HepG2 (cell line): ENCODE measurements at regions not wholly inside any gene's neighbourhood (a gene's known extent, or its start where the extent isn't known, plus 50 kb on each side); places are given as distances from the start of the nearest gene placed in this dataset.
A peak's percentile ranks its signal among the peaks of the same experiment; 100 is the strongest.

ENCODE experiments used
- ATAC-seq: fragments of 200-7000 bp; cut with Tn5 transposase; 3 replicates; pipeline ENCODE4 v1.9.1; 2020; ENCODE audit warnings: mild to moderate bottlenecking, moderate library complexity
- BruUV-seq: library from RNA; stranded (reverse); fragments of 400-500 nt; replicated peaks from 2 replicates; lab custom pipeline; 2021; lab: Mats Ljungman, UMichigan
- CTCF ChIA-PET: fragments of 300-600 bp; formaldehyde crosslinking; extraction: SDS; loops from one replicate; lab custom pipeline; 2021; ENCODE audit warnings: low total read pairs, inconsistent platforms, low intra/inter-chr PET ratio; lab: Yijun Ruan, JAX
- POLR2A ChIA-PET: fragments of 350-600 bp; sonication (Branson Sonifier 250); formaldehyde crosslinking; loops from one replicate; lab custom pipeline; 2020; ENCODE audit warnings: antibody characterized with exemption, inconsistent platforms; lab: Yijun Ruan, JAX
- DNase-seq: peaks from one replicate; pipeline ENCODE4 v3.0.0-alpha.2; 2015; ENCODE audit warnings: low spot score
- FAIRE-seq: peaks from 3 replicates; lab custom pipeline; 2011; peaks lifted over from hg19 to GRCh38; lab: Jason Lieb, UNC
- H2AFZ ChIP-seq: one replicate; pipeline ENCODE4 v1.6.1; 2011; ENCODE audit warnings: low read length, inconsistent platforms
- H3K27ac ChIP-seq: fragments of 300-600 bp; 3 replicates; pipeline ENCODE4 v1.8.0; 2011; ENCODE audit warnings: mixed run types, mild to moderate bottlenecking, mixed read lengths, low read length, inconsistent platforms; ENCODE audit not compliant: insufficient read depth; ENCODE audit errors: extremely low read length
- H3K27me3 ChIP-seq, 2 experiments: fragments of 200-600 bp in 1 of 2; 2 replicates in 1 of 2; 3 replicates in 1 of 2; pipeline versions ENCODE4 v1.6.0 to v1.8.0; 2011; ENCODE audit warnings: low read length in 2 of 2, mild to moderate bottlenecking in 2 of 2, moderate library complexity in 2 of 2, inconsistent platforms in 1 of 2; ENCODE audit not compliant: insufficient read depth in 2 of 2, control insufficient read depth in 1 of 2
- H3K36me3 ChIP-seq, 2 experiments: fragments of 200-600 bp in 1 of 2; replicated peaks in 1 of 2; 2 replicates in 1 of 2; 3 replicates in 1 of 2; pipeline versions ENCODE4 v1.5.1 to v1.8.0; 2011; ENCODE audit warnings: low read length in 2 of 2, inconsistent platforms in 1 of 2; ENCODE audit not compliant: insufficient read depth in 2 of 2, control insufficient read depth in 1 of 2
- H3K4me1 ChIP-seq: 2 replicates; pipeline ENCODE4 v1.5.1; 2012; ENCODE audit warnings: low read length, inconsistent platforms; ENCODE audit not compliant: insufficient read depth
- H3K4me2 ChIP-seq: 2 replicates; pipeline ENCODE4 v1.6.0; 2011; ENCODE audit warnings: low read depth, low read length, inconsistent platforms
- H3K4me3 ChIP-seq, 3 experiments: fragments of 200-600 bp in 1 of 3; sonication (generic), shearing (Covaris generic) in 1 of 3; replicated peaks in 1 of 3; 2 replicates each; pipeline ENCODE4 v1.5.1; 2011 to 2016; ENCODE audit warnings: low read length in 3 of 3, inconsistent platforms in 2 of 3, low read depth in 2 of 3, mild to moderate bottlenecking in 2 of 3, control low read depth in 1 of 3, mixed read lengths in 1 of 3; ENCODE audit not compliant: insufficient read depth in 1 of 3
- H3K79me2 ChIP-seq: one replicate; pipeline ENCODE4 v1.6.1; 2011; ENCODE audit warnings: low read length, inconsistent platforms; ENCODE audit not compliant: insufficient read depth
- H3K9ac ChIP-seq: 2 replicates; pipeline ENCODE4 v1.6.0; 2011; ENCODE audit warnings: mild to moderate bottlenecking, low read depth, low read length, inconsistent platforms; ENCODE audit not compliant: insufficient read depth
- H3K9me3 ChIP-seq: 2 replicates; pipeline ENCODE4 v1.5.1; 2012; ENCODE audit warnings: mild to moderate bottlenecking, low read length
- H4K20me1 ChIP-seq: 2 replicates; pipeline ENCODE4 v1.6.0; 2011; ENCODE audit warnings: inconsistent platforms, mild to moderate bottlenecking, low read length, moderate library complexity; ENCODE audit not compliant: insufficient read depth
- DNMT3B ChIP-seq: conservative IDR thresholded peaks from 2 replicates; pipeline ENCODE4 v1.6.1; 2016; ENCODE audit warnings: missing biosample characterization, control low read depth
- PHF21A ChIP-seq: sonication (generic); formaldehyde crosslinking; IDR thresholded peaks from 2 replicates; pipeline ENCODE4 v1.5.0; 2020; ENCODE audit warnings: mild to moderate bottlenecking, missing genetic modification reagents
- TCF12 ChIP-seq, 2 experiments: fragments of 450-650 bp in 1 of 2; sonication (generic) in 1 of 2; formaldehyde crosslinking in 1 of 2; IDR thresholded peaks; 2 replicates each; pipeline versions ENCODE4 v1.6.1 to v1.8.0; 2017 to 2022; ENCODE audit warnings: antibody characterized with exemption in 1 of 2, mild to moderate bottlenecking in 1 of 2, missing genetic modification reagents in 1 of 2, moderate library complexity in 1 of 2
- ZFP37 ChIP-seq: sonication (generic); formaldehyde crosslinking; IDR thresholded peaks from 2 replicates; pipeline ENCODE4 v1.4.0; 2020; ENCODE audit warnings: missing genetic modification reagents, borderline replicate concordance
- ZFP41 ChIP-seq: sonication (generic); formaldehyde crosslinking; IDR thresholded peaks from 2 replicates; pipeline ENCODE4 v1.4.0; 2020; ENCODE audit warnings: mild to moderate bottlenecking, missing genetic modification reagents, borderline replicate concordance
- ZNF367 ChIP-seq: sonication (generic); formaldehyde crosslinking; IDR thresholded peaks from 2 replicates; pipeline ENCODE4 v1.4.0; 2020; ENCODE audit warnings: missing genetic modification reagents, borderline replicate concordance
- ZNF629 ChIP-seq: sonication (generic); formaldehyde crosslinking; conservative IDR thresholded peaks from 2 replicates; pipeline ENCODE4 v1.5.0; 2020; ENCODE audit warnings: missing genetic modification reagents
- ZSCAN22 ChIP-seq: sonication (generic); formaldehyde crosslinking; IDR thresholded peaks from 2 replicates; pipeline ENCODE4 v1.4.0; 2020; ENCODE audit warnings: mild to moderate bottlenecking, missing genetic modification reagents
- WGBS: methylation state at CpG from one replicate; pipeline ENCODE4 v1.1.6; 2017; ENCODE audit warnings: low lambda C conversion rate; 5-methylcytosine and 5-hydroxymethylcytosine counted together
- in situ Hi-C: cut with HindIII; loops from 2 replicates; pipeline ENCODE4 v1.10.0; 2017; ENCODE audit warnings: low pct_unique_long_range_greater_than_20kb; ENCODE audit not compliant: extremely low pct_ligation_motif_present
- intact Hi-C: fragments of 100-400 bp; cut with micrococcal nuclease; formaldehyde crosslinking; loops from one replicate; pipeline ENCODE4 v1.10.0; 2022; ENCODE audit not compliant: unreplicated experiment

DNA sequence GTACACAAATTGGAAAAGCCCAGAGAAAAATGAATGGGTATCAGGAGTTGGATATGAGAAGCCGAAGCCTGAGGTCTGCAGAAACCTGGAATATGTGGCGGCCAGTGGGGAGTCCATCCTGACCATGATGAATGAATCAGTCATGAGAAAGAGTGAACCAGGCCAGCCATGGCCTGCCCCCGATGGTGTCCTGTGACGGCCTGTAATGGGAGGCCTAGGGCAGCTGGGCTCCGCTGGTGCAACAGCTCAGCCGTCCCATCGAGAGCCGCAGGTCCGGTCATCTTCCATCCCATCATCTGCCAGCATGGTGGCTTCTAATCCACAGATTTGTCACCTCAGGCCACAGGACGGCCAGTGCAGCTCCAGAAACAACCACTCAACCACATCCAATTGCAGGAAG, 116.4 kb downstream of the PDCL3 start:
- WGBS = 62% methylated on average over 10 of the region's 10 CpGs
- H3K27ac ChIP-seq = no peak overlapping the region
- H3K4me2 ChIP-seq = no peak overlapping the region
- ATAC-seq (no peak), DNase-seq (no peak), FAIRE-seq (no peak)
- H3K79me2 ChIP-seq = no peaks in the 10 kb centered on the region
- ChIA-PET POLR2A (no interaction called here), CTCF (no interaction called here)
- H3K4me1 ChIP-seq = no peaks in the 10 kb centered on the region
- H3K36me3 ChIP-seq = no peaks in the 10 kb centered on the region
- H3K9me3 ChIP-seq = no peaks in the 10 kb centered on the region
- H3K4me3 ChIP-seq = no peak overlapping the region
- TF ChIP-seq ZNF367 = no peak
- TF ChIP-seq ZFP41 = no peak
- no peak for TF ChIP-seq DNMT3B
- TF ChIP-seq TCF12 (IDR thresholded peaks at IDR 0.05) = no peak
- no peak for TF ChIP-seq TCF12 (CRISPR knock-in tag; IDR thresholded peaks at IDR 0.05)
- TF ChIP-seq PHF21A (CRISPR knock-in tag) = no peak
- no peak for TF ChIP-seq ZFP37 (CRISPR knock-in tag)
- no peaks in the 10 kb centered on the region for H4K20me1 ChIP-seq
- no TSS peak for BruUV-seq
- H3K27me3 ChIP-seq = peaks cover 1 to 61% of the 10 kb centered on the region in 2 experiments; a peak in 3 of 5 replicates
- in situ Hi-C loops = no loop called here
- H2AFZ ChIP-seq = no peak overlapping the region
- intact Hi-C loops = no loop called here
- H3K9ac ChIP-seq = no peak overlapping the region

GRCh38 chr2:100682536-100682935, 119.7 kb downstream of the PDCL3 start:
- Histone ChIP-seq H3K4me1 (no peaks in the 10 kb centered on the region), H3K9ac (no peak overlapping the region), H4K20me1 (no peaks in the 10 kb centered on the region), H3K79me2 (no peaks in the 10 kb centered on the region), H3K9me3 (no peaks in the 10 kb centered on the region; the same call in 1 of the 2 replicates), H3K27ac (no peak overlapping the region), H3K27me3 (peaks cover 0 to 28% of the 10 kb centered on the region in 2 experiments; a peak in 3 of 5 replicates), H2AFZ (no peak overlapping the region), H3K36me3 (no peaks in the 10 kb centered on the region), H3K4me3 (no peak overlapping the region), H3K4me2 (no peak overlapping the region)
- no TSS peak for BruUV-seq
- 18% methylated on average over 7 of the region's 7 CpGs for WGBS
- ChIA-PET POLR2A (no interaction called here), CTCF (no interaction called here)
- in situ Hi-C loops (no loop called here), intact Hi-C loops (no loop called here)
- FAIRE-seq = no peak
- TF ChIP-seq ZNF629 (CRISPR knock-in tag) (0 out of 2 replicates have a peak, but pooled peaks have one; percentile 22), ZSCAN22 (no peak)
- ATAC-seq = no peak
- DNase-seq = no peak
